ENCODE measurements at regions not wholly inside any gene's neighbourhood (a gene's known extent, or its start where the extent isn't known, plus 50 kb on each side); places are given as distances from the start of the nearest gene placed in this dataset.

GRCh38 chr4:31391976-31392375 is 671.8 kb downstream of the PCDH7 start (continued):
- no peak for TF ChIP-seq ZNF274 (IDR thresholded peaks at IDR 0.05; ENCODE audit: borderline replicate concordance, extremely low read depth, low read length)
- TF ChIP-seq POLR2AphosphoS5 (IDR thresholded peaks at IDR 0.05; ENCODE audit: low read depth, low read length) = no peak
- no peak for TF ChIP-seq FOSL1 (IDR thresholded peaks at IDR 0.05; ENCODE audit: insufficient read depth, low read depth, low read length)
- TF ChIP-seq HDAC2 (IDR thresholded peaks at IDR 0.05; ENCODE audit: borderline replicate concordance in 1 of 2, low read depth in 2 of 2, low read length in 2 of 2) = no peak
- no peak for TF ChIP-seq KDM4A (IDR thresholded peaks at IDR 0.05; ENCODE audit: low read depth, low read length, severe bottlenecking)
